ENCODE measurements at regions not wholly inside any gene's neighbourhood (a gene's known extent, or its start where the extent isn't known, plus 50 kb on each side); places are given as distances from the start of the nearest gene placed in this dataset.

GRCh38 chr5:66358741-66359140 is 214.6 kb downstream of the SREK1 start:
- TF ChIP-seq CTCF (IDR thresholded peaks at IDR 0.05; ENCODE audit: low read depth, low read length, poor library complexity, severe bottlenecking) (no peak), EZH2phosphoT487 (IDR thresholded peaks at IDR 0.05; ENCODE audit: borderline replicate concordance, low read length) (no peak)
- no peaks in the 10 kb centered on the region for H3K36me3 ChIP-seq (ENCODE audit: control insufficient read depth, low read length)
- H3K9me2 ChIP-seq (replicated peaks; ENCODE audit: control insufficient read depth, low read length) = no peaks in the 10 kb centered on the region
- peaks cover 9% of the 10 kb centered on the region for H3K27me3 ChIP-seq (ENCODE audit: control insufficient read depth, low read length)
- H3K4me3 ChIP-seq (ENCODE audit: low read length) = no peak overlapping the region
- H3K9me3 ChIP-seq (ENCODE audit: control insufficient read depth, insufficient read depth, low read length) = no peaks in the 10 kb centered on the region
- H3F3A ChIP-seq (ENCODE audit: control insufficient read depth, insufficient read depth) = no peaks in the 10 kb centered on the region
- no peaks in the 10 kb centered on the region for H3K79me2 ChIP-seq (ENCODE audit: control insufficient read depth, low read length)
- H4K20me1 ChIP-seq (ENCODE audit: control insufficient read depth, insufficient read depth, low read depth, low read length) = no peaks in the 10 kb centered on the region
- H3K4me2 ChIP-seq (ENCODE audit: low read length) = no peak overlapping the region
- no peak overlapping the region for H3K27ac ChIP-seq (ENCODE audit: low read depth, low read length)
- H3K4me1 ChIP-seq (ENCODE audit: control insufficient read depth, low read length) = no peaks in the 10 kb centered on the region

- Histone ChIP-seq H3K4me1 (ENCODE audit: control insufficient read depth, low read length) (no peaks in the 10 kb centered on the region), H4K20me1 (ENCODE audit: control insufficient read depth, insufficient read depth, low read depth, low read length) (no peaks in the 10 kb centered on the region), H3K9me3 (ENCODE audit: control insufficient read depth, insufficient read depth, low read length) (no peaks in the 10 kb centered on the region), H3K9me2 (replicated peaks; ENCODE audit: control insufficient read depth, low read length) (no peaks in the 10 kb centered on the region), H3K27ac (ENCODE audit: low read depth, low read length) (no peak overlapping the region), H3K4me2 (ENCODE audit: low read length) (no peak overlapping the region), H3K27me3 (ENCODE audit: control insufficient read depth, low read length) (peaks cover 9% of the 10 kb centered on the region), H3F3A (ENCODE audit: control insufficient read depth, insufficient read depth) (no peaks in the 10 kb centered on the region), H3K4me3 (ENCODE audit: low read length) (no peak overlapping the region), H3K79me2 (ENCODE audit: control insufficient read depth, low read length) (no peaks in the 10 kb centered on the region), H3K36me3 (ENCODE audit: control insufficient read depth, low read length) (no peaks in the 10 kb centered on the region)
- TF ChIP-seq EZH2phosphoT487 (IDR thresholded peaks at IDR 0.05; ENCODE audit: borderline replicate concordance, low read length) (no peak), CTCF (IDR thresholded peaks at IDR 0.05; ENCODE audit: low read depth, low read length, poor library complexity, severe bottlenecking) (no peak)
These were observed 217.0 kb downstream of the SREK1 start for GRCh38 chr5:66361070-66361469.

- TF ChIP-seq EZH2phosphoT487 (IDR thresholded peaks at IDR 0.05; ENCODE audit: borderline replicate concordance, low read length) (no peak), CTCF (IDR thresholded peaks at IDR 0.05; ENCODE audit: low read depth, low read length, poor library complexity, severe bottlenecking) (no peak)
- no peak overlapping the region for H3K4me2 ChIP-seq (ENCODE audit: low read length)
- H3K9me3 ChIP-seq (ENCODE audit: control insufficient read depth, insufficient read depth, low read length) = no peaks in the 10 kb centered on the region
- H3K27ac ChIP-seq (ENCODE audit: low read depth, low read length) = no peak overlapping the region
- no peaks in the 10 kb centered on the region for H3K4me1 ChIP-seq (ENCODE audit: control insufficient read depth, low read length)
- H4K20me1 ChIP-seq (ENCODE audit: control insufficient read depth, insufficient read depth, low read depth, low read length) = no peaks in the 10 kb centered on the region
- peaks cover 9% of the 10 kb centered on the region for H3K27me3 ChIP-seq (ENCODE audit: control insufficient read depth, low read length)
- no peaks in the 10 kb centered on the region for H3K36me3 ChIP-seq (ENCODE audit: control insufficient read depth, low read length)
- H3K4me3 ChIP-seq (ENCODE audit: low read length) = no peak overlapping the region
- no peaks in the 10 kb centered on the region for H3K9me2 ChIP-seq (replicated peaks; ENCODE audit: control insufficient read depth, low read length)
- H3K79me2 ChIP-seq (ENCODE audit: control insufficient read depth, low read length) = no peaks in the 10 kb centered on the region
- H3F3A ChIP-seq (ENCODE audit: control insufficient read depth, insufficient read depth) = no peaks in the 10 kb centered on the region
These were observed 217.9 kb downstream of the SREK1 start for GRCh38 chr5:66362046-66362445.

- H3K27me3 ChIP-seq (ENCODE audit: control insufficient read depth, low read length) = peaks cover 9% of the 10 kb centered on the region
- no peaks in the 10 kb centered on the region for H3K4me1 ChIP-seq (ENCODE audit: control insufficient read depth, low read length)
- H3K9me2 ChIP-seq (replicated peaks; ENCODE audit: control insufficient read depth, low read length) = no peaks in the 10 kb centered on the region
- no peak overlapping the region for H3K27ac ChIP-seq (ENCODE audit: low read depth, low read length)
- H3K9me3 ChIP-seq (ENCODE audit: control insufficient read depth, insufficient read depth, low read length) = no peaks in the 10 kb centered on the region
- no peaks in the 10 kb centered on the region for H3K36me3 ChIP-seq (ENCODE audit: control insufficient read depth, low read length)
- no peak overlapping the region for H3K4me2 ChIP-seq (ENCODE audit: low read length)
- H3K79me2 ChIP-seq (ENCODE audit: control insufficient read depth, low read length) = no peaks in the 10 kb centered on the region
- TF ChIP-seq CTCF (IDR thresholded peaks at IDR 0.05; ENCODE audit: low read depth, low read length, poor library complexity, severe bottlenecking) = no peak
- H3K4me3 ChIP-seq (ENCODE audit: low read length) = no peak overlapping the region
- H3F3A ChIP-seq (ENCODE audit: control insufficient read depth, insufficient read depth) = no peaks in the 10 kb centered on the region
- H4K20me1 ChIP-seq (ENCODE audit: control insufficient read depth, insufficient read depth, low read depth, low read length) = no peaks in the 10 kb centered on the region
These were observed 218.6 kb downstream of the SREK1 start for GRCh38 chr5:66362687-66363086.

All from DOHH2 (cell line).